Activated naive CD8-positive, alpha-beta T cell (primary cell): ENCODE measurements at regions not wholly inside any gene's neighbourhood (a gene's known extent, or its start where the extent isn't known, plus 50 kb on each side); places are given as distances from the start of the nearest gene placed in this dataset.

Experiments
- H3K27ac Mint-ChIP-seq: one replicate; pipeline ENCODE4 v1.8.0; 2021; ENCODE audit warnings: mixed read lengths
- H3K27me3 Mint-ChIP-seq: one replicate; pipeline ENCODE4 v1.8.0; 2021; ENCODE audit warnings: mixed read lengths
- H3K36me3 Mint-ChIP-seq: one replicate; pipeline ENCODE4 v1.8.0; 2021; ENCODE audit warnings: mixed read lengths
- H3K4me1 Mint-ChIP-seq: one replicate; pipeline ENCODE4 v1.8.0; 2021; ENCODE audit warnings: low read depth, mixed read lengths
- H3K4me3 Mint-ChIP-seq: one replicate; pipeline ENCODE4 v1.8.0; 2021; ENCODE audit warnings: mild to moderate bottlenecking, mixed read lengths
- H3K9me3 Mint-ChIP-seq: one replicate; pipeline ENCODE4 v1.8.0; 2021; ENCODE audit warnings: low read depth, mixed read lengths

GRCh38 chr17:13209081-13209480 lies 191.3 kb upstream of the ELAC2 start:
- Mint-ChIP-seq H3K27me3 (peaks cover 8% of the 10 kb centered on the region), H3K36me3 (no peaks in the 10 kb centered on the region), H3K4me3 (no peak overlapping the region), H3K27ac (no peak overlapping the region), H3K9me3 (no peaks in the 10 kb centered on the region), H3K4me1 (no peaks in the 10 kb centered on the region)

DNA sequence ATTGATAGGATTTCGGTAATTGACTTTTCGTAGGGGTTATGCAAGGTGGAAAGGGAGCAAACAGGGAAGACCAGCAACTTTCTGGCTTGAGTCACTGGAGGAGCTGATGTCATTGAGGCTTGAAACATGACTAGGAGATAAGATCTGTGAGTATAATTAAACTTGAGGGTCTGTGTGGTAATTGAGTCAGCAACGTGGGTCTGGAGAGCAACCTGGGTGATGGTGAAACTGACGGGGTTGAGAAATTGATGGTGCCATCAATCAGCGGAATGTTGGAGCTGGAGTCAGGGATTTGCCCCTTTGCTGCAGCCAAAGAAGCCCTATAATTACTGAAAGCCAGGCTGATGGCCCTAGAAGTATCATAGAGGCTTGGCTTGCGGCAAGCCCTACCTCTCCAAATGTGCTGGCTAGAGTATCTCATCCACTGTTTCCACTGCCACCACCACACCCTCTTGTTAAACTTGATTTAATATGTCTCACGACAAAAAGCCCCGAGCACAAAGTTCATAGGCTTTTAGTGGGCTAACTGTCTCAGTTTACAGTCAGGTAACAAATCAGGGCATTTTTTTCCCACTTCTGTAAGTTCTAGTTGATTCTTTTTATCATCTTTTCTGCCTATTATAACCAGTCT lies 186.9 kb upstream of the ELAC2 start:
- Mint-ChIP-seq H3K36me3 (no peaks in the 10 kb centered on the region), H3K27ac (no peak overlapping the region), H3K9me3 (no peaks in the 10 kb centered on the region), H3K27me3 (peaks cover 2% of the 10 kb centered on the region), H3K4me3 (no peak overlapping the region), H3K4me1 (no peaks in the 10 kb centered on the region)

- Mint-ChIP-seq H3K27ac (no peak overlapping the region), H3K4me1 (no peaks in the 10 kb centered on the region), H3K9me3 (no peaks in the 10 kb centered on the region), H3K4me3 (no peak overlapping the region), H3K27me3 (peaks cover 2% of the 10 kb centered on the region), H3K36me3 (no peaks in the 10 kb centered on the region)
Measured at GRCh38 chr17:13202835-13203234, 185.0 kb upstream of the ELAC2 start.

DNA sequence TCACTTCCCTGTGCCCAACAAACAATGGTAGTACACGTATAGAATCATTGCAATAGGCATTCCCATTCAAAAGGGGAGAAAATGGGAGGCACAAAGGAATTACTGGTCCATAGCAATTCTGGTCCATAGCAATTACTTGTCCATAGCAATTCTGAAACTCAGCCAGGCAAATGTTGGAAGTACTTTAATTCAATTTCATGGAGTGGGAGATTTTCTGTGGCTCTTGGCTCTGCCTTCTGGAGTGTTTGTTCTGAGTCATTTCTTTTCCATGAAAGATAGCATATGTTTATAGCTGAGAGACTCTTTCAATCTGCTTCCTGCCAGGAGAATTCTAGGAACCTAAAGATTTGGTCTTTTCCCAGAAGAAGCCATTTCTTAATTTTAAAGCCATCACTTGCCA lies 182.8 kb upstream of the ELAC2 start:
- no peak overlapping the region for H3K27ac Mint-ChIP-seq
- H3K27me3 Mint-ChIP-seq = peaks cover under 1% of the 10 kb centered on the region
- no peaks in the 10 kb centered on the region for H3K9me3 Mint-ChIP-seq
- no peaks in the 10 kb centered on the region for H3K4me1 Mint-ChIP-seq
- no peak overlapping the region for H3K4me3 Mint-ChIP-seq
- H3K36me3 Mint-ChIP-seq = no peaks in the 10 kb centered on the region

DNA sequence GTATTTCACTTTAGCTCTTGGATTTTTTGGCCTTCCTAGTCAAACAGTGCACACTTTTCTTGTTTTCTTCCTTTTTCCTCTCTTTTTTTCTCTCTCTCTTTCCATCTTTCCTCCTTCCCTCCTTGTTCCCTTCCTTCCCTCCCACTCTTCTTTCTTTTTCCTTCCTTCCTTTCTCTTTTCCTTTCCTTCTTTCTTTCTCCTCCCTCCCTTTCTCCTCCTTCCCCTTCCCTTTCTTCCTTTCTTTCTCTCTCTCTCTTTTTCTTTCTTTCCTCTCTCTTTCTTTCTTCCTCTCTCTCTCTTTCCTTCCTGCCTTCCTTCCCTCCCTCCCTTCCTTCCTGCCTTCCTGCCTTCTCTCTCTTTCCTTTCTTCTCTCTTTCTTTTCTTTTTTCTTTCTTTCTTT lies 181.6 kb upstream of the ELAC2 start:
- Mint-ChIP-seq H3K27me3 (no peaks in the 10 kb centered on the region), H3K9me3 (no peaks in the 10 kb centered on the region), H3K36me3 (no peaks in the 10 kb centered on the region), H3K4me1 (no peaks in the 10 kb centered on the region), H3K27ac (no peak overlapping the region), H3K4me3 (no peak overlapping the region)

DNA sequence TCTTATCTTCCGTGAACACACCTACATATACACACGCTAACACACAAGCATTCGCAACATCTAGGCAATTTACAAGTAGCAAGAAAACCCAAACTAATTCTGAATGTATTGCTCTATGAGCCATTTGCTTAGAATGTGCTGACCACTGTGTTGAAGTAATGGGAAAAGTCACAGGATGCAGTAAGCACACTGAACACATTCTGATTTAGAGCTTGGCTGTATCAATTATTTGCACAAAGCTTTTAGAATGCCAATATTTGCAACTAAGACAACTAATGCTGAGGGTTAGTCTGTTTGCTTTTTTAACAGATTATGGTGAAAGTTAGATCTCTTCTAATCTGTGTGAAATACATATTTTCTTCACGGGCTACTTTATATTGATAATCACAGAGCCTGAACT lies 179.8 kb upstream of the ELAC2 start:
- no peaks in the 10 kb centered on the region for H3K9me3 Mint-ChIP-seq
- no peak overlapping the region for H3K4me3 Mint-ChIP-seq
- no peaks in the 10 kb centered on the region for H3K4me1 Mint-ChIP-seq
- no peaks in the 10 kb centered on the region for H3K36me3 Mint-ChIP-seq
- H3K27me3 Mint-ChIP-seq = no peaks in the 10 kb centered on the region
- H3K27ac Mint-ChIP-seq = no peak overlapping the region

GRCh38 chr17:13194887-13195286 lies 177.1 kb upstream of the ELAC2 start:
- Mint-ChIP-seq H3K27ac (no peak overlapping the region), H3K9me3 (peaks cover 5% of the 10 kb centered on the region), H3K27me3 (no peaks in the 10 kb centered on the region), H3K36me3 (no peaks in the 10 kb centered on the region), H3K4me1 (no peaks in the 10 kb centered on the region), H3K4me3 (no peak overlapping the region)

DNA sequence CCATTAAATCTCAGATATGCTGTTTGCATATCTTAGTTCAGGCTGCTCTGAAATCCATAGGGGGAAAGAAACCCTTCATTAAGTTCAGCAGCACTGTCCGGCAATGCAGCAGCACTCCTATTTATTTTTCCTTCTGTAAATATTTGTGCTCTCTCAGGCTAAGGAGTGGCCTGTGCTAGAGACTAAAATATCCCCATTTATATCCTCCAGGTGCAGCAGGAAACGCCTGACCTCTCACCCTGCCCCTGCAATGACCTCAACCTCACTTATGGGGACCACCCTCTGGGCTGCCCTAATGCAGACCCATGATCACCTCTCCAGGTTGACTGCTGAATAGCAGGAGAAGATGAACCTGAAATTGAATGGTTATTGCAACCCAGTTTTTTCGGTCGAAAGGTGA lies 165.0 kb upstream of the ELAC2 start:
- Mint-ChIP-seq H3K27ac (no peak overlapping the region), H3K36me3 (no peaks in the 10 kb centered on the region), H3K9me3 (peaks cover 4% of the 10 kb centered on the region), H3K4me1 (no peaks in the 10 kb centered on the region), H3K4me3 (no peak overlapping the region), H3K27me3 (peaks cover 8% of the 10 kb centered on the region)

- no peaks in the 10 kb centered on the region for H3K36me3 Mint-ChIP-seq
- H3K27me3 Mint-ChIP-seq = peaks cover 8% of the 10 kb centered on the region
- H3K9me3 Mint-ChIP-seq = peaks cover 4% of the 10 kb centered on the region
- no peak overlapping the region for H3K27ac Mint-ChIP-seq
- H3K4me3 Mint-ChIP-seq = no peak overlapping the region
- no peaks in the 10 kb centered on the region for H3K4me1 Mint-ChIP-seq
Measured at GRCh38 chr17:13182450-13182849, 164.6 kb upstream of the ELAC2 start.

GRCh38 chr17:13181683-13182082 lies 163.9 kb upstream of the ELAC2 start:
- Mint-ChIP-seq H3K4me1 (no peaks in the 10 kb centered on the region), H3K27me3 (peaks cover 8% of the 10 kb centered on the region), H3K9me3 (peaks cover 4% of the 10 kb centered on the region), H3K27ac (no peak overlapping the region), H3K36me3 (no peaks in the 10 kb centered on the region), H3K4me3 (no peak overlapping the region)

DNA sequence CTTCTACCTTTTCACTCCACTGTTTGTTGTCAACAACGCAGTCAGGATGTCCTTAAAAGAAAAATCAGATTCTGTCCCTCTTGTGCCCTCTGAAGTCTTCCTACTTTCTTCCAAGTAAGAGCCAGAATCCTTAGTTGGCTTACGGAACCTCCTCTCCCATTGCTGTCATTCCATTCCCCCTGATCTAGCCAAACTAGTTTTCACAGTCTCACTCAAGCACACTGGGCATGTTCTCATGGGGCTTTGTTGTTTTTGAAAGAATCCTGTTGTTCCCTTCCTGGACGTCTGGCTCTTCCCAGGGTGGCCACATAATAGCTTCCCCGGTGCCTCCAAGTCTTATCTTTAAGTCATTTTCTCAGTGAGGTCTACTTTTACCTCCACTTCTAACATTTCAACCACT lies 158.6 kb upstream of the ELAC2 start:
- no peak overlapping the region for H3K27ac Mint-ChIP-seq
- H3K36me3 Mint-ChIP-seq = no peaks in the 10 kb centered on the region
- H3K27me3 Mint-ChIP-seq = peaks cover 6% of the 10 kb centered on the region
- H3K9me3 Mint-ChIP-seq = peaks cover 1% of the 10 kb centered on the region
- H3K4me1 Mint-ChIP-seq = no peaks in the 10 kb centered on the region
- no peak overlapping the region for H3K4me3 Mint-ChIP-seq

DNA sequence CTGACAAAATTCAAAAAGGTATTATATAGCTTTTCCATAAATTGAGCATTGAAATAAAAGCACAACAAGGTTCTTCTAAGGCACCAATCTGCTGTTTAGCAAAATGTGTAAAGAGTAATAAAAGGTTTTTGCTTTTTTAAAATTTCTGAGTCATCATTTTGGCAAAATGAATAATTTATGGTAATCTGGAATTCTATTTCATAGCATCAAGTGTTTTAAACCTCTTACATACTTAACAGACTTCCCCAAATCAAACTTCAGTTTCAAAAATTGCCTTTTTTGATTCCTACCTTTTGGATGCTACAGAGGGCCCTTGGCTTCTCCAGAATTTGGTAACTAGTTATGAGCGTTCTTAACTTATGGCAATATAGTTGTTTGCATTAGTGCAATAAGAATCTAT lies 154.0 kb upstream of the ELAC2 start:
- no peak overlapping the region for H3K4me3 Mint-ChIP-seq
- H3K4me1 Mint-ChIP-seq = no peaks in the 10 kb centered on the region
- no peaks in the 10 kb centered on the region for H3K36me3 Mint-ChIP-seq
- H3K9me3 Mint-ChIP-seq = peaks cover 16% of the 10 kb centered on the region
- H3K27me3 Mint-ChIP-seq = peaks cover 3% of the 10 kb centered on the region
- no peak overlapping the region for H3K27ac Mint-ChIP-seq

DNA sequence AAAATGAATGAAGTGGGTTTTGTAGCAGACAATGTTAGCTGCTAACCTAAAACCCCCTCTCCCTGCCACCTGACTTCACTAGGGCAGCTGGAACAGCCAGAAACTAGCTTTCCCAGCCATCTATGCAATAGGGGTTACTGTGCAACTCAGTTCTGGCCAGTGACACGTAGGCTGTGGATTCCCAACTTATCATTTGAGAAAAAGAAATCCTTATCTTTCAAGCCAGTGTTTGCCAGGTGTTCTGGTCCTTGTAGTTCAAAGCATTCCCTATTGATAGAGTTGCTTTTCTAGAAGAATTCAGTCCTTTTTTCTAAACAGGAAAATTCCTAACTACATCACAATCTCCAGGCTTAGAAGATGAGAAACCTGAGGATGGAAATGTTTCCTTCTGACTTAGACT lies 144.5 kb upstream of the ELAC2 start:
- Mint-ChIP-seq H3K4me1 (no peaks in the 10 kb centered on the region), H3K27ac (no peak overlapping the region), H3K9me3 (no peaks in the 10 kb centered on the region), H3K36me3 (no peaks in the 10 kb centered on the region), H3K4me3 (no peak overlapping the region), H3K27me3 (peaks cover 1% of the 10 kb centered on the region)

- Mint-ChIP-seq H3K27ac (no peak overlapping the region), H3K27me3 (peaks cover 1% of the 10 kb centered on the region), H3K36me3 (no peaks in the 10 kb centered on the region), H3K4me3 (no peak overlapping the region), H3K4me1 (no peaks in the 10 kb centered on the region), H3K9me3 (no peaks in the 10 kb centered on the region)
Measured at GRCh38 chr17:13160790-13161189, 143.0 kb upstream of the ELAC2 start.

GRCh38 chr17:13160296-13160695 lies 142.5 kb upstream of the ELAC2 start:
- no peaks in the 10 kb centered on the region for H3K4me1 Mint-ChIP-seq
- no peaks in the 10 kb centered on the region for H3K36me3 Mint-ChIP-seq
- H3K27me3 Mint-ChIP-seq = peaks cover 1% of the 10 kb centered on the region
- H3K27ac Mint-ChIP-seq = no peak overlapping the region
- H3K4me3 Mint-ChIP-seq = no peak overlapping the region
- no peaks in the 10 kb centered on the region for H3K9me3 Mint-ChIP-seq

DNA sequence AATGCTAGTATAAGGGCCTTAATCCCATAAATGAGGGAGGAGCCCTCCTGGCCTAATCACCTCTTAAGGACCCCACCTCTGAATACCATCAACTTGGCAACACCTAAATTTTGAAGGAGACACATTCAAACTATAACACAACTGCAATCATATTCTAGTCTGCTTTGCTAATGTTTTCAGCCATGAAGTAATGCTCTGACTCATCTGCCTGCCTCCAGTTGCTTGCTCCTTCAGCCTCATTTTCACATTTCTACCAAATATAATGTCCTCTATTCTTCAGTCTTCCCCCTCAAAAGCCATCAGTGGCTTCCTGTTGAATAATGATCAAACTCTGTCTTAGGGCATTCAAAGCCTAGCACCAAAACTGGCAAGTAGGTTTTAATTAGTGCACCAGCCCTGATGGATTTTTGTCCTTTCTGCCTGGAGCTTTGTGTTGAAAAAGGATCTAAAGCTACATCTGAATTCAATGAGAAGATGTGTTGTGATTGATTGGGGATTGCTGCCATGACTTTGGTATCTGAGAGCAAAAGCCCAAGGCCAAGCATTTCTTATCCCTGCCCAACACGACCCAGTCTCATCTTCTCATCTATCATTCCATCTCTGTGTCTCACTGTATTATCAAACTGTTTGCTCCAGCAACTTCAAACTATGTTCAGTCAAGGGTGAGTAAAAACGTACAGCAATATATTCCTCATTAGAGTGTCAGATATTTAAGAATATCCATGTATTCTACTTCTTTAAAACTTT lies 140.8 kb upstream of the ELAC2 start:
- Mint-ChIP-seq H3K27me3 (no peaks in the 10 kb centered on the region), H3K4me3 (no peak overlapping the region)

More for the DNA sequence above, 140.8 kb upstream of the ELAC2 start:
- Mint-ChIP-seq H3K36me3 (no peaks in the 10 kb centered on the region), H3K9me3 (no peaks in the 10 kb centered on the region), H3K27ac (no peak overlapping the region), H3K4me1 (no peaks in the 10 kb centered on the region)
